Psoas muscle (tissue), 7 donors: ENCODE measurements at regions not wholly inside any gene's neighbourhood (a gene's known extent, or its start where the extent isn't known, plus 50 kb on each side); places are given as distances from the start of the nearest gene placed in this dataset.

ENCODE experiments used
- ATAC-seq, 4 donors: fragments of 200-7000 bp; cut with Tn5 transposase; one replicate each; pipeline ENCODE4 v1.9.1; 2020; ENCODE audit warnings: moderate library complexity in 3 of 4, mild to moderate bottlenecking in 2 of 4
- DNase-seq, 2 donors: peaks; one replicate each; pipeline ENCODE4 v3.0.0-alpha.2; 2020
- H3K27ac ChIP-seq: fragments of 200-600 bp; one replicate; pipeline ENCODE4 v1.8.0; 2022
- H3K27me3 ChIP-seq, 3 donors: fragments of 200-600 bp in 1 of 3; one replicate each; pipeline versions ENCODE4 v1.6.1 to v1.8.0; 2013 to 2022; ENCODE audit warnings: low read length in 2 of 3, mild to moderate bottlenecking in 2 of 3, moderate library complexity in 1 of 3; ENCODE audit not compliant: insufficient read depth in 3 of 3
- H3K36me3 ChIP-seq, 2 donors: fragments of 200-600 bp in 1 of 2; one replicate each; pipeline versions ENCODE4 v1.6.1 to v1.8.0; 2013 to 2022; ENCODE audit warnings: low read depth in 1 of 2, mild to moderate bottlenecking in 1 of 2, moderate library complexity in 1 of 2; ENCODE audit not compliant: insufficient read depth in 1 of 2
- H3K4me1 ChIP-seq: fragments of 200-600 bp; one replicate; pipeline ENCODE4 v1.8.0; 2022
- H3K4me3 ChIP-seq: fragments of 200-600 bp; one replicate; pipeline ENCODE4 v1.8.0; 2022; ENCODE audit warnings: mild to moderate bottlenecking
- H3K9me3 ChIP-seq: fragments of 200-600 bp; one replicate; pipeline ENCODE4 v1.8.0; 2022
- WGBS, 3 donors: extraction: QIAGEN DNeasy Blood & Tissue Kit; methylation state at CpG; one replicate each; pipeline versions ENCODE4 v1.1.6 to v1.1.7; 2013; 5-methylcytosine and 5-hydroxymethylcytosine counted together
- intact Hi-C, 2 donors: fragments of 100-400 bp; cut with DNase I; formaldehyde crosslinking; loops; one replicate each; pipeline versions ENCODE4 v1.11.0 to v1.14.2; 2022
- TF ChIP-seq, protein P1 (sequence below): fragments of 200-600 bp; IDR thresholded peaks from one replicate; pipeline ENCODE4 v1.8.0; 2022; ENCODE audit warnings: antibody characterized with exemption
- donor health status: healthy with polysubstance abuse.
- donor health status: DM: no; HTN: no; CAD: no; lungs with moderate emphysema.
- donor health status: Bipolar disorder and iron deficiency.
- donor health status: healthy.
- donor health status: DM: yes; HTN: yes; CAD: no.
- donor health status: DM: no; HTN: no; CAD: no.
- donor health status: DM: yes; HTN: yes; CAD: no.

GRCh38 chr9:78857373-78858225 lies 560.7 kb downstream of the PSAT1 start:
- Histone ChIP-seq H3K27ac (no peak overlapping the region), H3K9me3 (no peaks in the 10 kb centered on the region), H3K4me1 (no peaks in the 10 kb centered on the region), H3K36me3 (no peaks in the 10 kb centered on the region), H3K4me3 (no peak overlapping the region), H3K27me3 (no peaks in the 10 kb centered on the region)
- intact Hi-C loops, result no loop called here
- 75 to 79% (median 76%) methylated on average over 23 of the region's 23 CpGs for whole genome bisulfite sequencing, 3 donors
- DNase-seq, result no peak
- ATAC-seq, result no peak
- TF ChIP-seq, protein P1, sequence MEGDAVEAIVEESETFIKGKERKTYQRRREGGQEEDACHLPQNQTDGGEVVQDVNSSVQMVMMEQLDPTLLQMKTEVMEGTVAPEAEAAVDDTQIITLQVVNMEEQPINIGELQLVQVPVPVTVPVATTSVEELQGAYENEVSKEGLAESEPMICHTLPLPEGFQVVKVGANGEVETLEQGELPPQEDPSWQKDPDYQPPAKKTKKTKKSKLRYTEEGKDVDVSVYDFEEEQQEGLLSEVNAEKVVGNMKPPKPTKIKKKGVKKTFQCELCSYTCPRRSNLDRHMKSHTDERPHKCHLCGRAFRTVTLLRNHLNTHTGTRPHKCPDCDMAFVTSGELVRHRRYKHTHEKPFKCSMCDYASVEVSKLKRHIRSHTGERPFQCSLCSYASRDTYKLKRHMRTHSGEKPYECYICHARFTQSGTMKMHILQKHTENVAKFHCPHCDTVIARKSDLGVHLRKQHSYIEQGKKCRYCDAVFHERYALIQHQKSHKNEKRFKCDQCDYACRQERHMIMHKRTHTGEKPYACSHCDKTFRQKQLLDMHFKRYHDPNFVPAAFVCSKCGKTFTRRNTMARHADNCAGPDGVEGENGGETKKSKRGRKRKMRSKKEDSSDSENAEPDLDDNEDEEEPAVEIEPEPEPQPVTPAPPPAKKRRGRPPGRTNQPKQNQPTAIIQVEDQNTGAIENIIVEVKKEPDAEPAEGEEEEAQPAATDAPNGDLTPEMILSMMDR, result no peak

GRCh38 chr9:78858266-78858665 lies 561.3 kb downstream of the PSAT1 start:
- 36 to 58% (median 53%) methylated on average over 1 of the region's 1 CpG for WGBS, 3 donors
- TF ChIP-seq, protein P1, result no peak
- no peaks in the 10 kb centered on the region for H3K9me3 ChIP-seq
- ATAC-seq, result no peak
- no peaks in the 10 kb centered on the region for H3K36me3 ChIP-seq
- H3K27ac ChIP-seq, result no peak overlapping the region
- intact Hi-C loops, result no loop called here
- no peaks in the 10 kb centered on the region for H3K27me3 ChIP-seq
- no peak overlapping the region for H3K4me3 ChIP-seq
- H3K4me1 ChIP-seq, result no peaks in the 10 kb centered on the region
- no peak for DNase-seq

DNA sequence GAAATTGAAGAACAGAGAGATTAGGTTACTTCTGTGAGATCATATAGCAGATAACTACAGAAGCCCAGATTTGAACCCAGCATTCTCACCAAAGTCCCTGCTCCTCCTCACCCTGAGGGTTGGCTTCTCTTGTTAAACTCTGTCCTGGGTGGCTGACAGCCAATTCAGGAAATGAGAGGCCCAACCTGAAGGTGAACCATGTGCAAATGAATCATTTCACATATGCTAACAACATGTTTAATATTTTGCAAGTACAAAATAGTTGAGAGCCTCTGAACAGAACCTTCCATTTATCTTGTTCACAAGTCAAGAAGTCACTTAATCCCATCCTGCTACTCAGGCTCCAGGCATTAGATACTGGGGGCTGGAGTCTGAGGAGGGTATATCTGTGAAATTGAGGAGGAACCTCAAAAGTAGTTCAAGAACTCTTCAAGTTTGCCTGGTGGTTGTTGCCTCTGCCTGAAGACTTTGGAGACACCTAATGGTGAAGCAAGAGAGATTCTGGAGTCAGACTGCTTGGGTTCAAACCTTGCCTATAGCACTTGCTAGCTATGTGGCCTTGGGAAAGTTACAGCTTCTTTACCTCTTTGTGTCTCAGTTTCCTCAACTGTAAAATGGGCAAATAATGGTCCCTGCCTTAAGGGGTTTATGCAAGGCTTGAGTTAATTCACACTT lies 564.0 kb downstream of the PSAT1 start:
- no peaks in the 10 kb centered on the region for H3K4me1 ChIP-seq
- TF ChIP-seq, protein P1, result no peak
- no peak overlapping the region for H3K4me3 ChIP-seq
- intact Hi-C loops, result no loop called here
- no peaks in the 10 kb centered on the region for H3K9me3 ChIP-seq
- H3K27ac ChIP-seq, result no peak overlapping the region
- H3K36me3 ChIP-seq, result no peaks in the 10 kb centered on the region
- no peak for ATAC-seq
- DNase-seq, result no peak
- H3K27me3 ChIP-seq, result no peaks in the 10 kb centered on the region

GRCh38 chr9:78863531-78863930 lies 566.6 kb downstream of the PSAT1 start:
- Histone ChIP-seq H3K4me3 (no peak overlapping the region), H3K27me3 (no peaks in the 10 kb centered on the region), H3K9me3 (no peaks in the 10 kb centered on the region), H3K36me3 (no peaks in the 10 kb centered on the region), H3K4me1 (no peaks in the 10 kb centered on the region), H3K27ac (no peak overlapping the region)
- ATAC-seq (no peak), DNase-seq (no peak)
- WGBS, 3 donors, result 27 to 45% (median 33%) methylated on average over 4 of the region's 4 CpGs
- intact Hi-C loops, result no loop called here
- TF ChIP-seq, protein P1, result no peak
